ENCODE measurements at regions not wholly inside any gene's neighbourhood (a gene's known extent, or its start where the extent isn't known, plus 50 kb on each side); places are given as distances from the start of the nearest gene placed in this dataset.

- FAIRE-seq (no peak), DNase-seq (ENCODE audit: low spot score) (no peak), ATAC-seq (no peak)
- intact Hi-C loops (cut with micrococcal nuclease; ENCODE audit: unreplicated experiment) (no loop called here), in situ Hi-C loops (cut with HindIII; ENCODE audit: extremely low pct_ligation_motif_present, low pct_unique_long_range_greater_than_20kb) (no loop called here)
- 45% methylated on average over 3 of the region's 3 CpGs for WGBS (ENCODE audit: low lambda C conversion rate)
- Histone ChIP-seq H3K27ac (ENCODE audit: extremely low read length, insufficient read depth, low read length) (no peak overlapping the region), H3K9ac (ENCODE audit: insufficient read depth, low read depth, low read length) (no peak overlapping the region), H3K4me3 (replicated peaks in 1 of 3; ENCODE audit: insufficient read depth in 1 of 3, low read depth in 2 of 3, low read length in 3 of 3) (no peak overlapping the region), H4K20me1 (ENCODE audit: insufficient read depth, low read length) (no peaks in the 10 kb centered on the region), H2AFZ (ENCODE audit: low read length) (no peak overlapping the region), H3K79me2 (ENCODE audit: insufficient read depth, low read length) (no peaks in the 10 kb centered on the region), H3K27me3 (ENCODE audit: control insufficient read depth in 1 of 2, insufficient read depth in 2 of 2, low read length in 2 of 2) (peaks cover 1 to 47% of the 10 kb centered on the region in 2 experiments; a peak in 3 of 5 replicates), H3K4me1 (ENCODE audit: insufficient read depth, low read length) (peaks cover 8% of the 10 kb centered on the region), H3K36me3 (replicated peaks in 1 of 2; ENCODE audit: control insufficient read depth in 1 of 2, insufficient read depth in 2 of 2, low read length in 2 of 2) (no peaks in the 10 kb centered on the region), H3K9me3 (ENCODE audit: low read length) (no peaks in the 10 kb centered on the region), H3K4me2 (ENCODE audit: low read depth, low read length) (no peak overlapping the region)
- ChIA-PET CTCF (ENCODE audit: low intra/inter-chr PET ratio, low total read pairs) (no interaction called here), POLR2A (no interaction called here)
- no TSS peak for BruUV-seq (replicated peaks)
- no peak for TF ChIP-seq ZNF451 (CRISPR knock-in tag; IDR thresholded peaks at IDR 0.05)
- TF ChIP-seq ZNF335 (CRISPR knock-in tag; IDR thresholded peaks at IDR 0.05) = no peak
- no peak for TF ChIP-seq MYNN (CRISPR knock-in tag; IDR thresholded peaks at IDR 0.05; ENCODE audit: low read depth)
- no peak for TF ChIP-seq MAZ (IDR thresholded peaks at IDR 0.05; ENCODE audit: borderline replicate concordance, low read depth, low read length)
- TF ChIP-seq MAZ (CRISPR knock-in tag; IDR thresholded peaks at IDR 0.05; ENCODE audit: low read depth) = no peak
- no peak for TF ChIP-seq ZNF24 (IDR thresholded peaks at IDR 0.05)
- no peak for TF ChIP-seq RFX1 (IDR thresholded peaks at IDR 0.05)
- TF ChIP-seq SMARCC2 (IDR thresholded peaks at IDR 0.05) = no peak
- TF ChIP-seq ETV6 (CRISPR knock-in tag; conservative IDR thresholded peaks at IDR 0.05) = no peak
- TF ChIP-seq UBTF (CRISPR knock-in tag; IDR thresholded peaks at IDR 0.05) = no peak
- no peak for TF ChIP-seq MAFK (conservative IDR thresholded peaks at IDR 0.05 in 1 of 2, IDR thresholded peaks at IDR 0.05 in 1 of 2; ENCODE audit: low read length in 2 of 2)
- no peak for TF ChIP-seq TBL1XR1 (IDR thresholded peaks at IDR 0.05; ENCODE audit: borderline replicate concordance, low read length, partially characterized antibody)
- no peak for TF ChIP-seq ZBTB37 (CRISPR knock-in tag; IDR thresholded peaks at IDR 0.05)
- TF ChIP-seq ZNF549 (CRISPR knock-in tag; IDR thresholded peaks at IDR 0.05) = no peak
- TF ChIP-seq ZSCAN29 (CRISPR knock-in tag; conservative IDR thresholded peaks at IDR 0.05) = no peak
- TF ChIP-seq KDM1A (CRISPR knock-in tag; IDR thresholded peaks at IDR 0.05) = no peak
- no peak for TF ChIP-seq HMGXB4 (CRISPR knock-in tag; IDR thresholded peaks at IDR 0.05; ENCODE audit: borderline replicate concordance in 1 of 2, low read depth in 1 of 2)
- TF ChIP-seq ARNT (IDR thresholded peaks at IDR 0.05) = no peak
- no peak for TF ChIP-seq ZBTB2 (CRISPR knock-in tag; IDR thresholded peaks at IDR 0.05; ENCODE audit: low read depth)
These were observed 91.0 kb downstream of the MCFD2 start for GRCh38 chr2:46824611-46825010.

All from HepG2 (cell line).